ENCODE measurements at regions not wholly inside any gene's neighbourhood (a gene's known extent, or its start where the extent isn't known, plus 50 kb on each side); places are given as distances from the start of the nearest gene placed in this dataset.

DNA sequence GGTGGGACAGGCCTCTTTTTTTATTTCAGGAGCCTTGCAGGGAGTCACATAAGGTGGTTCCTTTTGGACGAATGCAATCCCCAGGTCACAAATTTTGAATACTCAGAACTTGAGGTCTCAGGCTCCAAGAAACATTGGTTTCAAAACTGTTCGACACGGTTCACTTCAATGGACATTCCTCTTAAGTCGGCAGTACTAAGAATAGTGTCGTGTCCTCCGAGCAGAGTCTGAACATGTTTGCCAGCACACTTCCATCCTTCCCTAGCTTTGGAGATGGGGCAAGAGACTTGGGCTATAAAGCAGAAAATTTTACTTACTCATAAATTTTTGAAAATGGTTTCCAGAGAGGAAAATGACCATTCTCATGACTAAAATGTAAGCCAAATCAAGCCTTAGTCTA lies 265.4 kb downstream of the THBS2 start:
- TF ChIP-seq, protein P1, sequence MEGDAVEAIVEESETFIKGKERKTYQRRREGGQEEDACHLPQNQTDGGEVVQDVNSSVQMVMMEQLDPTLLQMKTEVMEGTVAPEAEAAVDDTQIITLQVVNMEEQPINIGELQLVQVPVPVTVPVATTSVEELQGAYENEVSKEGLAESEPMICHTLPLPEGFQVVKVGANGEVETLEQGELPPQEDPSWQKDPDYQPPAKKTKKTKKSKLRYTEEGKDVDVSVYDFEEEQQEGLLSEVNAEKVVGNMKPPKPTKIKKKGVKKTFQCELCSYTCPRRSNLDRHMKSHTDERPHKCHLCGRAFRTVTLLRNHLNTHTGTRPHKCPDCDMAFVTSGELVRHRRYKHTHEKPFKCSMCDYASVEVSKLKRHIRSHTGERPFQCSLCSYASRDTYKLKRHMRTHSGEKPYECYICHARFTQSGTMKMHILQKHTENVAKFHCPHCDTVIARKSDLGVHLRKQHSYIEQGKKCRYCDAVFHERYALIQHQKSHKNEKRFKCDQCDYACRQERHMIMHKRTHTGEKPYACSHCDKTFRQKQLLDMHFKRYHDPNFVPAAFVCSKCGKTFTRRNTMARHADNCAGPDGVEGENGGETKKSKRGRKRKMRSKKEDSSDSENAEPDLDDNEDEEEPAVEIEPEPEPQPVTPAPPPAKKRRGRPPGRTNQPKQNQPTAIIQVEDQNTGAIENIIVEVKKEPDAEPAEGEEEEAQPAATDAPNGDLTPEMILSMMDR (conservative IDR thresholded peaks at IDR 0.05 in 1 of 2, IDR thresholded peaks at IDR 0.05 in 1 of 2; ENCODE audit: extremely low read depth in 1 of 2, insufficient read depth in 1 of 2, low read depth in 1 of 2, low read length in 2 of 2), result no peak
- no peak for TF ChIP-seq EZH2 (IDR thresholded peaks at IDR 0.05; ENCODE audit: borderline replicate concordance, low read length)

Measured in mammary epithelial cell (primary cell).